WTC11 (cell line): ENCODE measurements at regions not wholly inside any gene's neighbourhood (a gene's known extent, or its start where the extent isn't known, plus 50 kb on each side); places are given as distances from the start of the nearest gene placed in this dataset.

Source experiments
- ATAC-seq: fragments of 200-7000 bp; cut with Tn5 transposase; 2 replicates; pipeline ENCODE4 v1.10.0; 2021; ENCODE audit warnings: mild to moderate bottlenecking, moderate library complexity
- CTCF ChIA-PET: fragments of 300-600 bp; sonication (Branson Sonifier 250); formaldehyde crosslinking; loops from one replicate; lab custom pipeline; 2021; ENCODE audit warnings: antibody characterized with exemption; lab: Charles Lee
- POLR2A ChIA-PET: fragments of 350-600 bp; sonication (Branson Sonifier 250); formaldehyde crosslinking; loops from one replicate; lab custom pipeline; 2021; ENCODE audit warnings: antibody characterized with exemption; lab: Charles Lee
- DNase-seq: peaks from one replicate; pipeline ENCODE4 v3.0.0; 2021; ENCODE audit warnings: low spot score
- H3K27ac Mint-ChIP-seq: 2 replicates; pipeline ENCODE4 v1.8.0; 2021; ENCODE audit warnings: mixed read lengths
- H3K27me3 Mint-ChIP-seq: 2 replicates; pipeline ENCODE4 v1.8.0; 2021; ENCODE audit warnings: low read depth, mild to moderate bottlenecking, moderate library complexity, mixed read lengths
- H3K36me3 Mint-ChIP-seq: 2 replicates; pipeline ENCODE4 v1.8.0; 2021; ENCODE audit warnings: mixed read lengths
- H3K4me1 Mint-ChIP-seq: 2 replicates; pipeline ENCODE4 v1.8.0; 2022; ENCODE audit warnings: mixed read lengths
- H3K4me3 Mint-ChIP-seq: 2 replicates; pipeline ENCODE4 v1.8.0; 2021; ENCODE audit warnings: mild to moderate bottlenecking, moderate library complexity, mixed read lengths
- H3K9me3 Mint-ChIP-seq: 2 replicates; pipeline ENCODE4 v1.8.0; 2021; ENCODE audit warnings: mixed read lengths
- GTF2I ChIP-seq: fragments of 250-450 bp; sonication (Bioruptor Pico); conservative IDR thresholded peaks from 2 replicates; pipeline ENCODE4 v1.4.0; 2021; ENCODE audit warnings: mild to moderate bottlenecking
- IRF2 ChIP-seq: sonication (generic); formaldehyde crosslinking; IDR thresholded peaks from 2 replicates; pipeline ENCODE4 v1.8.0; 2022; ENCODE audit warnings: low read depth, missing genetic modification reagents, borderline replicate concordance
- JAZF1 ChIP-seq: fragments of 250-450 bp; sonication (Bioruptor Pico); IDR thresholded peaks from 2 replicates; pipeline ENCODE4 v1.9.0; 2021; ENCODE audit warnings: moderate library complexity, mild to moderate bottlenecking, inconsistent platforms
- NFYB ChIP-seq: sonication (generic); formaldehyde crosslinking; conservative IDR thresholded peaks from 2 replicates; pipeline ENCODE4 v1.8.0; 2022; ENCODE audit warnings: low read depth, missing genetic modification reagents
- SMAD3 ChIP-seq: sonication (generic); formaldehyde crosslinking; IDR thresholded peaks from 2 replicates; pipeline ENCODE4 v1.8.0; 2022; ENCODE audit warnings: missing genetic modification reagents, mild to moderate bottlenecking, borderline replicate concordance
- TEAD4 ChIP-seq: sonication (generic); formaldehyde crosslinking; IDR thresholded peaks from 2 replicates; pipeline ENCODE4 v1.8.0; 2022; ENCODE audit warnings: mild to moderate bottlenecking, missing genetic modification reagents
- USF1 ChIP-seq: sonication (generic); formaldehyde crosslinking; IDR thresholded peaks from 2 replicates; pipeline ENCODE4 v1.8.0; 2022; ENCODE audit warnings: mild to moderate bottlenecking, missing genetic modification reagents
- ZNF425 ChIP-seq: fragments of 250-450 bp; sonication (Bioruptor Pico); conservative IDR thresholded peaks from 2 replicates; pipeline ENCODE4 v1.9.0; 2021; ENCODE audit warnings: mild to moderate bottlenecking
- TF ChIP-seq, protein P1 (sequence below): sonication (generic); formaldehyde crosslinking; IDR thresholded peaks from 2 replicates; pipeline ENCODE4 v1.8.0; 2023; ENCODE audit warnings: missing genetic modification reagents, mild to moderate bottlenecking, borderline replicate concordance
- TF ChIP-seq, protein P2 (sequence below): sonication (generic); formaldehyde crosslinking; IDR thresholded peaks from 2 replicates; pipeline ENCODE4 v1.8.0; 2022; ENCODE audit warnings: mild to moderate bottlenecking, missing genetic modification reagents
- TF ChIP-seq, protein P3 (sequence below): sonication (generic); formaldehyde crosslinking; IDR thresholded peaks from 2 replicates; pipeline ENCODE4 v1.8.1; 2023; ENCODE audit warnings: mild to moderate bottlenecking, missing genetic modification reagents

GRCh38 chrX:10393899-10394298 lies 226.5 kb downstream of the MID1 start:
- DNase-seq (no peak), ATAC-seq (no peak)
- Mint-ChIP-seq H3K27ac (no peak overlapping the region), H3K4me1 (peaks cover 20% of the 10 kb centered on the region), H3K4me3 (no peak overlapping the region), H3K27me3 (no peaks in the 10 kb centered on the region; the same call in 1 of the 2 replicates), H3K9me3 (no peaks in the 10 kb centered on the region), H3K36me3 (no peaks in the 10 kb centered on the region)
- TF ChIP-seq, protein P1, sequence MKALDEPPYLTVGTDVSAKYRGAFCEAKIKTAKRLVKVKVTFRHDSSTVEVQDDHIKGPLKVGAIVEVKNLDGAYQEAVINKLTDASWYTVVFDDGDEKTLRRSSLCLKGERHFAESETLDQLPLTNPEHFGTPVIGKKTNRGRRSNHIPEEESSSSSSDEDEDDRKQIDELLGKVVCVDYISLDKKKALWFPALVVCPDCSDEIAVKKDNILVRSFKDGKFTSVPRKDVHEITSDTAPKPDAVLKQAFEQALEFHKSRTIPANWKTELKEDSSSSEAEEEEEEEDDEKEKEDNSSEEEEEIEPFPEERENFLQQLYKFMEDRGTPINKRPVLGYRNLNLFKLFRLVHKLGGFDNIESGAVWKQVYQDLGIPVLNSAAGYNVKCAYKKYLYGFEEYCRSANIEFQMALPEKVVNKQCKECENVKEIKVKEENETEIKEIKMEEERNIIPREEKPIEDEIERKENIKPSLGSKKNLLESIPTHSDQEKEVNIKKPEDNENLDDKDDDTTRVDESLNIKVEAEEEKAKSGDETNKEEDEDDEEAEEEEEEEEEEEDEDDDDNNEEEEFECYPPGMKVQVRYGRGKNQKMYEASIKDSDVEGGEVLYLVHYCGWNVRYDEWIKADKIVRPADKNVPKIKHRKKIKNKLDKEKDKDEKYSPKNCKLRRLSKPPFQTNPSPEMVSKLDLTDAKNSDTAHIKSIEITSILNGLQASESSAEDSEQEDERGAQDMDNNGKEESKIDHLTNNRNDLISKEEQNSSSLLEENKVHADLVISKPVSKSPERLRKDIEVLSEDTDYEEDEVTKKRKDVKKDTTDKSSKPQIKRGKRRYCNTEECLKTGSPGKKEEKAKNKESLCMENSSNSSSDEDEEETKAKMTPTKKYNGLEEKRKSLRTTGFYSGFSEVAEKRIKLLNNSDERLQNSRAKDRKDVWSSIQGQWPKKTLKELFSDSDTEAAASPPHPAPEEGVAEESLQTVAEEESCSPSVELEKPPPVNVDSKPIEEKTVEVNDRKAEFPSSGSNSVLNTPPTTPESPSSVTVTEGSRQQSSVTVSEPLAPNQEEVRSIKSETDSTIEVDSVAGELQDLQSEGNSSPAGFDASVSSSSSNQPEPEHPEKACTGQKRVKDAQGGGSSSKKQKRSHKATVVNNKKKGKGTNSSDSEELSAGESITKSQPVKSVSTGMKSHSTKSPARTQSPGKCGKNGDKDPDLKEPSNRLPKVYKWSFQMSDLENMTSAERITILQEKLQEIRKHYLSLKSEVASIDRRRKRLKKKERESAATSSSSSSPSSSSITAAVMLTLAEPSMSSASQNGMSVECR (CRISPR knock-in tag): no peak
- TF ChIP-seq NFYB (CRISPR knock-in tag) (no peak), USF1 (CRISPR knock-in tag) (no peak)
- ChIA-PET CTCF (no interaction called here), POLR2A (no interaction called here)

- ATAC-seq: no peak
- TF ChIP-seq GTF2I (CRISPR knock-in tag) (no peak), IRF2 (CRISPR knock-in tag) (no peak), TEAD4 (CRISPR knock-in tag) (no peak), SMAD3 (CRISPR knock-in tag) (no peak), ZNF425 (CRISPR knock-in tag) (no peak), JAZF1 (CRISPR knock-in tag) (no peak)
- TF ChIP-seq, protein P2, sequence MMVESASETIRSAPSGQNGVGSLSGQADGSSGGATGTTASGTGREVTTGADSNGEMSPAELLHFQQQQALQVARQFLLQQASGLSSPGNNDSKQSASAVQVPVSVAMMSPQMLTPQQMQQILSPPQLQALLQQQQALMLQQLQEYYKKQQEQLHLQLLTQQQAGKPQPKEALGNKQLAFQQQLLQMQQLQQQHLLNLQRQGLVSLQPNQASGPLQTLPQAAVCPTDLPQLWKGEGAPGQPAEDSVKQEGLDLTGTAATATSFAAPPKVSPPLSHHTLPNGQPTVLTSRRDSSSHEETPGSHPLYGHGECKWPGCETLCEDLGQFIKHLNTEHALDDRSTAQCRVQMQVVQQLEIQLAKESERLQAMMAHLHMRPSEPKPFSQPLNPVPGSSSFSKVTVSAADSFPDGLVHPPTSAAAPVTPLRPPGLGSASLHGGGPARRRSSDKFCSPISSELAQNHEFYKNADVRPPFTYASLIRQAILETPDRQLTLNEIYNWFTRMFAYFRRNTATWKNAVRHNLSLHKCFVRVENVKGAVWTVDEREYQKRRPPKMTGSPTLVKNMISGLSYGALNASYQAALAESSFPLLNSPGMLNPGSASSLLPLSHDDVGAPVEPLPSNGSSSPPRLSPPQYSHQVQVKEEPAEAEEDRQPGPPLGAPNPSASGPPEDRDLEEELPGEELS (CRISPR knock-in tag): no peak
- TF ChIP-seq, protein P3, sequence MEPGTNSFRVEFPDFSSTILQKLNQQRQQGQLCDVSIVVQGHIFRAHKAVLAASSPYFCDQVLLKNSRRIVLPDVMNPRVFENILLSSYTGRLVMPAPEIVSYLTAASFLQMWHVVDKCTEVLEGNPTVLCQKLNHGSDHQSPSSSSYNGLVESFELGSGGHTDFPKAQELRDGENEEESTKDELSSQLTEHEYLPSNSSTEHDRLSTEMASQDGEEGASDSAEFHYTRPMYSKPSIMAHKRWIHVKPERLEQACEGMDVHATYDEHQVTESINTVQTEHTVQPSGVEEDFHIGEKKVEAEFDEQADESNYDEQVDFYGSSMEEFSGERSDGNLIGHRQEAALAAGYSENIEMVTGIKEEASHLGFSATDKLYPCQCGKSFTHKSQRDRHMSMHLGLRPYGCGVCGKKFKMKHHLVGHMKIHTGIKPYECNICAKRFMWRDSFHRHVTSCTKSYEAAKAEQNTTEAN (CRISPR knock-in tag): no peak
- POLR2A ChIA-PET: no interaction called here
- Mint-ChIP-seq H3K4me3 (no peak overlapping the region), H3K27me3 (no peaks in the 10 kb centered on the region; the same call in 1 of the 2 replicates), H3K4me1 (peaks cover 24% of the 10 kb centered on the region), H3K9me3 (no peaks in the 10 kb centered on the region), H3K36me3 (no peaks in the 10 kb centered on the region), H3K27ac (no peak overlapping the region)
- CTCF ChIA-PET: no interaction called here
- no peak for DNase-seq
Measured at GRCh38 chrX:10395179-10395578, 225.2 kb downstream of the MID1 start.
